ENCODE measurements at regions not wholly inside any gene's neighbourhood (a gene's known extent, or its start where the extent isn't known, plus 50 kb on each side); places are given as distances from the start of the nearest gene placed in this dataset.

GRCh38 chr13:80508031-80508430 is 167.1 kb upstream of the SPRY2 start:
- Histone ChIP-seq H3K9me3 (ENCODE audit: low read depth, low read length) (no peaks in the 10 kb centered on the region), H3K36me3 (ENCODE audit: insufficient read depth, low read length) (no peaks in the 10 kb centered on the region), H3K79me2 (ENCODE audit: insufficient read depth, low read length) (no peaks in the 10 kb centered on the region), H3K27me3 (ENCODE audit: insufficient read depth, low read length) (no peaks in the 10 kb centered on the region), H3K4me2 (ENCODE audit: insufficient read depth, low read length) (no peak overlapping the region), H4K20me1 (ENCODE audit: insufficient read depth, low read length) (no peaks in the 10 kb centered on the region), H3K27ac (ENCODE audit: low read depth, low read length) (no peak overlapping the region), H3K4me3 (ENCODE audit: insufficient read depth, low read length) (no peak overlapping the region), H3K4me1 (ENCODE audit: insufficient read depth, low read length) (no peaks in the 10 kb centered on the region), H2AFZ (ENCODE audit: low read length) (no peak overlapping the region)
- DNase-seq (ENCODE audit: insufficient read length, low spot score, missing footprints): no peak
- TF ChIP-seq CTCF (IDR thresholded peaks at IDR 0.05; ENCODE audit: extremely low read depth, low read depth, low read length): no peak

- H3K4me3 ChIP-seq (ENCODE audit: insufficient read depth, low read length): no peak overlapping the region
- H2AFZ ChIP-seq (ENCODE audit: low read length): no peak overlapping the region
- no peak for DNase-seq (ENCODE audit: insufficient read length, low spot score, missing footprints)
- no peak for TF ChIP-seq CTCF (IDR thresholded peaks at IDR 0.05; ENCODE audit: extremely low read depth, low read depth, low read length)
- H4K20me1 ChIP-seq (ENCODE audit: insufficient read depth, low read length): no peaks in the 10 kb centered on the region
- H3K9me3 ChIP-seq (ENCODE audit: low read depth, low read length): no peaks in the 10 kb centered on the region
- H3K27ac ChIP-seq (ENCODE audit: low read depth, low read length): no peak overlapping the region
- no peaks in the 10 kb centered on the region for H3K36me3 ChIP-seq (ENCODE audit: insufficient read depth, low read length)
- H3K4me2 ChIP-seq (ENCODE audit: insufficient read depth, low read length): no peak overlapping the region
- H3K79me2 ChIP-seq (ENCODE audit: insufficient read depth, low read length): no peaks in the 10 kb centered on the region
- no peaks in the 10 kb centered on the region for H3K4me1 ChIP-seq (ENCODE audit: insufficient read depth, low read length)
- H3K27me3 ChIP-seq (ENCODE audit: insufficient read depth, low read length): no peaks in the 10 kb centered on the region
Measured at GRCh38 chr13:80504453-80504852, 163.5 kb upstream of the SPRY2 start.

- Histone ChIP-seq H3K36me3 (ENCODE audit: insufficient read depth, low read length) (no peaks in the 10 kb centered on the region), H3K4me2 (ENCODE audit: insufficient read depth, low read length) (no peak overlapping the region), H3K27me3 (ENCODE audit: insufficient read depth, low read length) (no peaks in the 10 kb centered on the region), H3K4me1 (ENCODE audit: insufficient read depth, low read length) (no peaks in the 10 kb centered on the region), H3K79me2 (ENCODE audit: insufficient read depth, low read length) (no peaks in the 10 kb centered on the region), H3K27ac (ENCODE audit: low read depth, low read length) (no peak overlapping the region), H2AFZ (ENCODE audit: low read length) (no peak overlapping the region), H3K9me3 (ENCODE audit: low read depth, low read length) (no peaks in the 10 kb centered on the region), H3K4me3 (ENCODE audit: insufficient read depth, low read length) (no peak overlapping the region), H4K20me1 (ENCODE audit: insufficient read depth, low read length) (no peaks in the 10 kb centered on the region)
- no peak for DNase-seq (ENCODE audit: insufficient read length, low spot score, missing footprints)
- TF ChIP-seq CTCF (IDR thresholded peaks at IDR 0.05; ENCODE audit: extremely low read depth, low read depth, low read length): no peak
Measured at GRCh38 chr13:80502359-80502758, 161.4 kb upstream of the SPRY2 start.

- no peak for TF ChIP-seq CTCF (IDR thresholded peaks at IDR 0.05; ENCODE audit: extremely low read depth, low read depth, low read length)
- Histone ChIP-seq H3K27me3 (ENCODE audit: insufficient read depth, low read length) (no peaks in the 10 kb centered on the region), H4K20me1 (ENCODE audit: insufficient read depth, low read length) (no peaks in the 10 kb centered on the region), H3K27ac (ENCODE audit: low read depth, low read length) (no peak overlapping the region), H3K9me3 (ENCODE audit: low read depth, low read length) (no peaks in the 10 kb centered on the region), H3K79me2 (ENCODE audit: insufficient read depth, low read length) (no peaks in the 10 kb centered on the region), H3K4me3 (ENCODE audit: insufficient read depth, low read length) (no peak overlapping the region), H3K36me3 (ENCODE audit: insufficient read depth, low read length) (no peaks in the 10 kb centered on the region), H3K4me2 (ENCODE audit: insufficient read depth, low read length) (no peak overlapping the region), H3K4me1 (ENCODE audit: insufficient read depth, low read length) (no peaks in the 10 kb centered on the region), H2AFZ (ENCODE audit: low read length) (no peak overlapping the region)
- DNase-seq (ENCODE audit: insufficient read length, low spot score, missing footprints): no peak
Measured at GRCh38 chr13:80501556-80501955, 160.6 kb upstream of the SPRY2 start.

Data from osteoblast (primary cell).